WTC11 (cell line): ENCODE measurements at regions not wholly inside any gene's neighbourhood (a gene's known extent, or its start where the extent isn't known, plus 50 kb on each side); places are given as distances from the start of the nearest gene placed in this dataset.

Experiments
- CTCF ChIP-seq: fragments of 200-600 bp; IDR thresholded peaks from 2 replicates; pipeline ENCODE4 v1.8.0; 2022; ENCODE audit warnings: antibody characterized with exemption
- IRF2 ChIP-seq: sonication (generic); formaldehyde crosslinking; IDR thresholded peaks from 2 replicates; pipeline ENCODE4 v1.8.0; 2022; ENCODE audit warnings: low read depth, missing genetic modification reagents, borderline replicate concordance
- MAX ChIP-seq: sonication (generic); formaldehyde crosslinking; IDR thresholded peaks from 2 replicates; pipeline ENCODE4 v1.8.0; 2022; ENCODE audit warnings: mild to moderate bottlenecking, missing genetic modification reagents

DNA sequence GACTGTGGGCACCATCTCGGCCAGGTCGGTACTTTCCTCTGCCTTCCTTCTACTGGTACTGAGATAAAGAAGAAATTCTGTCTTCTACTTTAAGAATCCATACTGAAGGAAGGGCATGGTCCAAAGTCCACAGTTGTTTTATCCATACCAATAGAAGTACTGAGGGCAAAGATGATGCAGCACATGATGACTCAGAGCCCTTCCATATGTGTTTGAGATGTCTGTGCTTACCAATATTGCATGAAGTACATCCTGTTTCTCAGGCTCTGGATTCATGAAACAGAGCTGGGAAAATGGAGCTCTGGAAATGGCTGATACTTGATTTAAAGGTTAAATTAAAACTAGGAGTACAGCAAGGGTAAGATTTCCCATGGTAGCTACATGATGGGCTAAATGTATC lies 799.9 kb downstream of the NLGN4Y start:
- TF ChIP-seq CTCF (no peak), IRF2 (CRISPR knock-in tag) (no peak), MAX (CRISPR knock-in tag) (no peak)
